ENCODE measurements at regions not wholly inside any gene's neighbourhood (a gene's known extent, or its start where the extent isn't known, plus 50 kb on each side); places are given as distances from the start of the nearest gene placed in this dataset.

DNA sequence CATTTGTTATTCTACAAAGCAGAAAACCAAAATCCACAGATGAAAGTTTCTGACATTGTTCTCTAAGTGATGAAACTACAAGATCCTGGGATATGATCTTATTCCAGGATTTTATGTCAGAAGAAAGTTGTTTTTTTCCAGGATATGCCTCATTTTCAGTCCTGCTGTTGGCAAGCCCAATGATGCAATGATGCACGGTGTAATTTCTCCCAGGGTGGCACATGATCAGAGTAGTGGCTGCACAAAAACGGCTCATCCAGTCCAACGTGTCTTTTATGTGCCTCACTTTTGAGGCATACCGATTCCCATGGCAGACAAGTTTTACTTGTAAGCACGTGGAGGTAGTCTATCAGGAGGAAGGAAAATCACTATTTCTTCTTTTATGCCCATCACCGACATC, 302.3 kb upstream of the JAG1 start:
- Mint-ChIP-seq H3K4me3 (no peak overlapping the region), H3K36me3 (ENCODE audit: low read depth) (no peaks in the 10 kb centered on the region), H3K9me3 (peaks cover 6% of the 10 kb centered on the region), H3K27me3 (no peaks in the 10 kb centered on the region), H3K27ac (no peak overlapping the region), H3K4me1 (ENCODE audit: low read depth) (no peaks in the 10 kb centered on the region)
- no peak for DNase-seq

DNA sequence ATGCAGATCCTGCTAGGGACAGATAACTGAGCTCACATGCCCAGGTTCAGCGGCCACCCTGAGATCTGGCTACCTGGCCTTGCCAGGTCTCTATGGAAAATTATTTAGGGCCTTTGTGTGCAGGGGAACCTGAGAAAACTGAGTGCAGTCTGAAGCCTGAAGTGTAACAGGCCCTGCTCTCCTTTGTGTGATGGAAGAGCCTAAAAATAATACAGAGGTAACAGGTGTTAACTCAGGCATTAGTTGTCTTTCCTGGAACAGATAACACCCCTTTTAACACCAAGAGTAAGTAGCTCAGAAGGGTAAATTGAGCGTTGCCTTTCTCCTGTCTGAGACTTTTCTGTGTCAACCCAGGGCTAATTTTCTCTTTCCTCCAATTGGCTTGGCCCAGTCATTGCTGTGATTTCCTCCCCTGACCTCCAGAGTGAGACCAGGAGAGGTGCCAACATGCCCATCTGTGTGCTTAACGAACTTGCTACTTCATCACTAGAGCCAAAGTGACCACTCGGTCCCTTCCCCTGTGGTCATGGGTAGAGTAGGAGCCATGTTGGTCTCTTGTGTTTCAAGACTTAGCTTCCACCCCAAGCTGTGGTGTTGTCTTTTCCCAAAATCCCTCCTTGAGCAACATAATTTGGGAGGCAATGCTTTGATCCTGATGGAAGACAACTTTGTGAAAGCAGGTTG, 304.4 kb upstream of the JAG1 start:
- H3K27me3 Mint-ChIP-seq, result no peaks in the 10 kb centered on the region
- H3K4me1 Mint-ChIP-seq (ENCODE audit: low read depth), result no peaks in the 10 kb centered on the region
- no peak overlapping the region for H3K4me3 Mint-ChIP-seq
- H3K27ac Mint-ChIP-seq, result no peak overlapping the region
- DNase-seq, result no peak
- peaks cover 6% of the 10 kb centered on the region for H3K9me3 Mint-ChIP-seq
- no peaks in the 10 kb centered on the region for H3K36me3 Mint-ChIP-seq (ENCODE audit: low read depth)

DNA sequence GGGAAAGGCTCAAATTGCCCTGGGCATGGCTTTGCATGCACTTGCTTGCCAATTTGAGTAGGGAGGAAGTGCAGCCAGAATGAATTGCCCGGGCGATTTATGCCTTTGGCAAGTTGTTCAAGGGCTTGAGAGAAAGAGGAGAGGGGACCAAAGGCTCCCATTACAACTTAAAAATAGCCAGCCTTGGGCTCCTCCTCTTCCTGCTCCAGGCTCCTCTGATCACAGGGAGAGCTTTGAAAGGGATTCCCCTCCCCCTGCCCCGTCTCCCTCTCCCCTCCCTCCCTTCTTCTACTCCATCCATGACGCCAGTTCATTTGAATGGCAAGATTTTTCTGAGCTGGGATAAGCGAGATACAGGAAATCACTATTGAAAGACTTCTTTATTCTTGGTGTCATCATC, 304.9 kb upstream of the JAG1 start:
- no peaks in the 10 kb centered on the region for H3K36me3 Mint-ChIP-seq (ENCODE audit: low read depth)
- H3K4me1 Mint-ChIP-seq (ENCODE audit: low read depth), result no peaks in the 10 kb centered on the region
- H3K27ac Mint-ChIP-seq, result no peak overlapping the region
- no peak overlapping the region for H3K4me3 Mint-ChIP-seq
- H3K27me3 Mint-ChIP-seq, result no peaks in the 10 kb centered on the region
- DNase-seq, result no peak
- H3K9me3 Mint-ChIP-seq, result peaks cover 5% of the 10 kb centered on the region

DNA sequence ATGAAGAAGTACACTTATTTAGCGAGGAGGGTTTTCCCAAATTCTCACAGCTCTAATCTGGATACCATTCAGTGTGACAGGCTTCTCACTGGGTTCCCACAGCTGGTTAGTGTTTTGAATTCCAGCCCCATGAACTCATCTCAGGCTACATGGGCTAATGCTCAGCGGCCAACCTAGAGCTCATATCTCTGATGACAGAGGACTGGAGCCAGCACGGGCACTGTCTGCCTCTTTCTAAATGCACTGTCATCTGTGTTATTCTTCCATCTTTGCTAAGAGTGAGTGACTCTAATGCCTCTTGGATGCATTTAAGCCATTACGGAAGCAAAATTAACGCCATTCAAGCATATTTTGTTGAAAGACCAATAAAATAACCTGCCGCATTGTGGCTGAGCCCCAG, 308.9 kb upstream of the JAG1 start:
- Mint-ChIP-seq H3K9me3 (no peaks in the 10 kb centered on the region), H3K27ac (no peak overlapping the region), H3K36me3 (ENCODE audit: low read depth) (no peaks in the 10 kb centered on the region), H3K27me3 (no peaks in the 10 kb centered on the region), H3K4me1 (ENCODE audit: low read depth) (no peaks in the 10 kb centered on the region), H3K4me3 (no peak overlapping the region)
- no peak for DNase-seq

DNA sequence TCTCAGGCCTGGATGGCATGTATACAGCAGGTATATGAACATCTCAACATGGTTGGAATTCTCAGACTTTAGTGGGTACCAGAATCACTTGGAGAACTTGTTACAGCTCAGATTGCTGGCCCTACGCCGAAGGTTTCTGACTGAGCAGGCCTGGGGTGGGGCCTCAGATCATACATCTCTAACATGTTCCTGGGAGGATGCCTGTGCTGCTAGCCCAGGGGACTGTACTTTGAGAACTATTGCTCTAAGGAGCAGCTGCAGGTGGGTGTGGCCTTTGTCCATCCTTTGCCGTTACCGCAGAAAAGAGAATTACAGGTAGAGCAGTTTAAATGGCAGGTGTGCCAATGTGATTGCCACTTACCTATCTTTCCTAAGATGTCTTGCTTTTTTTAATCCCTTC, 310.5 kb upstream of the JAG1 start:
- no peaks in the 10 kb centered on the region for H3K27me3 Mint-ChIP-seq
- H3K4me1 Mint-ChIP-seq (ENCODE audit: low read depth), result no peaks in the 10 kb centered on the region
- H3K36me3 Mint-ChIP-seq (ENCODE audit: low read depth), result no peaks in the 10 kb centered on the region
- DNase-seq, result no peak
- no peak overlapping the region for H3K27ac Mint-ChIP-seq
- no peaks in the 10 kb centered on the region for H3K9me3 Mint-ChIP-seq
- no peak overlapping the region for H3K4me3 Mint-ChIP-seq

DNA sequence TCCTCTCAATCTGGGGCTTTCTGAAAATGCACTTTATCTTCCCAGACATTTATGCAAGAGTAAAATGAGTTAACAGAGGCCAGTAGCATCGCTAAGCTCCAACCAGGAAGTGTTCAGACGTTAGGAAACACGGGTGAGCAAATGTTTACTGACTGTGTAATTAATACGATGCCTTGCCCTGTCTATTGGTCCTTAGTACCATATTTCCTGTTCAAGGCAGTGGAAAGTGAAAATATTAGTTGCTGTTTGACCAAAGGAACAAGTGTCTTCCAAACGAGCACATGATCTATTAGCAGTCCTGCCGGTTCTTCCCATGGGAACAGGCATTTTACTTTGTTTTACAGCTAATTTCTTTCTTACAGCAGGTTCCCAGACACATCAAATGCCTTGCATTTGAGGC, 311.1 kb upstream of the JAG1 start:
- Mint-ChIP-seq H3K4me3 (no peak overlapping the region), H3K27me3 (no peaks in the 10 kb centered on the region), H3K4me1 (ENCODE audit: low read depth) (no peaks in the 10 kb centered on the region), H3K27ac (no peak overlapping the region), H3K36me3 (ENCODE audit: low read depth) (no peaks in the 10 kb centered on the region), H3K9me3 (no peaks in the 10 kb centered on the region)
- no peak for DNase-seq

DNA sequence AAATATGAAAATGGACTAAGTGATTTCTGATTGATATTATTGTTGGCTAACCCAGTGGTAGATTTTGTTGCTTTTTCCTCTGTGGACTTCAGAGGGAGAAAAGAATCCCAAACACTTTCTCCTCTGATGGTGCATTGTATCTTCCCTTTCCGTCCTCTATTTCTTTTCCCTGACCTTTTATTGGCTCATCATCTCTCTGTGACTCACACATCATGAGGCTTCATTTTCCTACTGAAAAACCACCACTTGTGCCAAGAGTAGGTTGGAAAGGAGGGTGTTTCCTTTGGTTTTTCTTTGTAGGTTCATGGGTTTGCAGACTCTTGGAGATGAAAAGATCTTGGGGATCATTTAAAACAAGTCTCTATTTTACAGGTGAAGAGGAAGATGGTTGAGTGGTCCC, 311.7 kb upstream of the JAG1 start:
- H3K4me1 Mint-ChIP-seq (ENCODE audit: low read depth), result no peaks in the 10 kb centered on the region
- H3K9me3 Mint-ChIP-seq, result no peaks in the 10 kb centered on the region
- H3K27me3 Mint-ChIP-seq, result no peaks in the 10 kb centered on the region
- H3K4me3 Mint-ChIP-seq, result no peak overlapping the region
- no peaks in the 10 kb centered on the region for H3K36me3 Mint-ChIP-seq (ENCODE audit: low read depth)
- no peak for DNase-seq
- no peak overlapping the region for H3K27ac Mint-ChIP-seq

DNA sequence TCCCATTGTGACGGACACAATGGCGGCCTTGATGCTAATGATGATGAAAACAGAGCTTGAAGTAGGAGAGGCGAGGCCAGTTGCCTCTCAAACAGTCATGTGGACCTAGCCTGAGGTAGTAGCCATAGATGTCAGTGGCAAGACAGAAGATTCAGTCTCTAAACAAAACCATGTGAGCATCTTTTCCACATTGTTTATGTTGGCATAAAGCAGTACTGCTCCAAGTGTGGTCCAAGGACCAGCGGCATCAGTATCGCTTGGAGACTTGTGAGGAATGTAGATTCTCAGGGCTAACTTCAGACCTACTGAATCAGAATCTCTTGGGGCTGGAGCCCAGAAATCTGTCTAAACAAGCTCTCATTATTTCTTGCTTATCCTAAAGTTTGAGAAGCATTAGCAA, 312.8 kb upstream of the JAG1 start:
- Mint-ChIP-seq H3K27me3 (no peaks in the 10 kb centered on the region), H3K27ac (no peak overlapping the region), H3K4me3 (no peak overlapping the region), H3K9me3 (no peaks in the 10 kb centered on the region), H3K36me3 (ENCODE audit: low read depth) (no peaks in the 10 kb centered on the region), H3K4me1 (ENCODE audit: low read depth) (no peaks in the 10 kb centered on the region)
- DNase-seq, result no peak

DNA sequence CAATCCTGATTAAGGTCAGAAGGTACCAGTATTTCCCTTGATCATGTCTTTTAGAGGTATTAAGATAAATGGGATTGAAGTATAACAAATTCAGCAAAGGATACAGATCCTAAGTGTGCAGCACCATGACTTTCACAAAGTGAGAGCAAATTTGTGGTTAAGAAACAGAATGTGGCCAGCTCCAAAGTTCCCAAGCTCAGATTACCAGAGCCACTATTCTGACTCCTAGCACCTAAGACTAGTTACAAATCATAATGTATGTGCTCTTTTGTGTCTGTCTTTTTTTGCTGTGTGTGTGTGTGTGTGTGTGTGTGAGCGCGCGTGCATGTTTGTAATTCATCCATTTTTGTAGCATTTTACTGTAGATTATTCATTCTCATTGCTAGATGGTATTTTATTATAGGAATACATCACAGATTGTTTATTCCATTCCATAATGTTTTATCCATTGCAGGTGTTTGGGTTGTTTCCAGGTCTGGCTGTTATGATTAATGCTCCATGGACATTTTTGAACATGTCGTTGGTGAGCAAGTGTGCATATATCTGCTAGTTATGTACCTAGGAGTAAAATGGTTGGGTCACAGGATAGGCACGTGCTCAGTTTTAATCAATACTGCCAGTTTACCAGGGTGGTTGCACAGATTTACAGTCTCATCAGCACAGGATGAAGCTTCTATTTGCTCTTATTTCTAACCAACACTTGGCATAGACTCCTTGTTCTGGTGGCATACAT, 314.0 kb upstream of the JAG1 start:
- Mint-ChIP-seq H3K4me3 (no peak overlapping the region), H3K4me1 (ENCODE audit: low read depth) (no peaks in the 10 kb centered on the region), H3K9me3 (no peaks in the 10 kb centered on the region), H3K27ac (no peak overlapping the region), H3K36me3 (ENCODE audit: low read depth) (no peaks in the 10 kb centered on the region), H3K27me3 (no peaks in the 10 kb centered on the region)
- DNase-seq, result no peak

DNA sequence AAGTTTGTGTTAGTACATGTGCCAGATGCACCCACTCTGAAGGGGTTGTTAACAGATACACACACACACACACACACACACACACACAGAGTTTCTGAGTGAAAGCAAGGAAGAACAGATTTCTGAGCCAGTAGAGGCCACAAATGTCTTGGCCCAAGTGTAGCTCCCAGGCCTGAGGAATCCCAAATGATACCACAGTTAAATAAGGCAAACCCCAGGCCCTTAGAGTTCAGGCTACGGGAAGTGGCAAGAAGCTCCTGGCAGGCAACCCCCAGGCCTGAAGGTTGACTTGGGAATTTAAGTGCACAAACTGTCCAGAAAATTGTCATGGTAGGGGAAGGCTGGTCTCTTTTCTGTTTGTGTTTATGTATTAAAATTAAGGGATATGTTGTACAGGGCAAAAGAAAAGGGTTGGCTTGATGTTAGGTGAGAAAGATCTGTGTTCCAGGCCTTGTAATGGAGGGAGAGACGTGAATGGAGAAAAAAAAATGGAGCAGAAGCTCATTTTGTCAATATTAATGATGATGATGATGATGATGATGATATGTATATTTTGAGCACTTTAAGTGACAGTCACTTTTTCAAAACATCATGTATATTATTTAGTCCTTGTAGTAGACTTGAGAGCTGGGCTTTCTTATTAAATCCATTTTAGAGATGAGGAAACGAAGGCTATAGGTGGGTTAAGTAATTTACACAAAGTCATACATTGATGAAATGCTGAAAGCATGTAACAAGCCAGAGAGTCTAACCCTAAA, 317.0 kb upstream of the JAG1 start:
- Mint-ChIP-seq H3K4me1 (ENCODE audit: low read depth) (no peaks in the 10 kb centered on the region), H3K4me3 (no peak overlapping the region), H3K9me3 (no peaks in the 10 kb centered on the region), H3K36me3 (ENCODE audit: low read depth) (no peaks in the 10 kb centered on the region), H3K27ac (no peak overlapping the region), H3K27me3 (no peaks in the 10 kb centered on the region)
- no peak for DNase-seq

DNA sequence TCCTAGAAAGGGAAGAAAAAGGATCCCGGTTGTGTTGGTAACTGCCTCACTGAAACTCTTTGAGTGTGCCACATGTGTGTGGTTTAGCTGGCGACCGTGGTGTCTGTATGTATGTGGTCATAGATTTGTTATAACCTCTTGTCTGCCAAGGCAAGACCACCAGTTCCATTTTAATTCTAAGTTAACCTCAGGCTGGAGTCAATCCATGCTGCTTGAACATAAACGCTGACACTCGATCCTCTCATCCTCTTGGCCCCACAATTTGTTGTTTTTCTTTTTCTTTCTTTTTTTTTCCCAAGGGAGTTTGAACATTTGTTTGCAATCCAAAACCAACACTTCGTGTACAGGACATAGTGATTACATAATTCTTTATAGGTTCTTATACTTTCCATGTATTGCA, 318.9 kb upstream of the JAG1 start:
- no peaks in the 10 kb centered on the region for H3K36me3 Mint-ChIP-seq (ENCODE audit: low read depth)
- no peaks in the 10 kb centered on the region for H3K9me3 Mint-ChIP-seq
- no peaks in the 10 kb centered on the region for H3K27me3 Mint-ChIP-seq
- H3K4me3 Mint-ChIP-seq, result no peak overlapping the region
- no peak for DNase-seq
- no peak overlapping the region for H3K27ac Mint-ChIP-seq
- no peaks in the 10 kb centered on the region for H3K4me1 Mint-ChIP-seq (ENCODE audit: low read depth)

DNA sequence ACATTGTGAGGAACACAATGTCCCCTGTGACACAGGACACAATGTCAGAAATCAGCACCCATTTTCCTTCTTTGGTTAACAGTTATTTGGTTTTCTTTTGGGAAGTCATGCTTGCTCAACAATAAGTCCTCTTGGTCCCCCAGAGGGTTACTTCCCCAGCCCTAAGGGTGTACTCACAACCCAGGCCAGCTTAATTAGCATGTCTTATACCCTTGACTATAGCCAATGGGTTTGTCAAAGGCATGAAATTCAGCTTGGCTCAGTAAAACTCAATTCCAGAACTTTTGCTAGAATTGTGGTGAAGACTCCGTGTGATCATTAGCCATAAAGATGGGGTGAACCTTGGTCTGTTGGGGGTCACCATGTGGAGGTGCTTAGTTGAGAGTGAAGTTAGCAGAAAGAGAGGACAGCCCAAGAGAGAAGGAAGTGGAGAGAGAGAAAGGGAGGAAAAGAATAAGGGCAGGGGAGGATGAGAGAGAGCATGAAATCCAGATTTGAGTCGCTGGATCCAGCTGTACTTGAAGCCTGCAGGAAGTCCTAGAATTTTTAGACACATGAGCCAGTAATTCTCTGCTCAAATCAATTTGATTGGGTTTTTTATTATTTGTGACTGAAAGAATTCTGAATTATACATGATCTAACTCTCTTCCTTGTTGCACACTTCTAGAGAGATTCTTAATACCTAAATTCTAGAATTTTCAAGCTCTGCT, 321.3 kb upstream of the JAG1 start:
- Mint-ChIP-seq H3K4me3 (no peak overlapping the region), H3K4me1 (ENCODE audit: low read depth) (no peaks in the 10 kb centered on the region), H3K36me3 (ENCODE audit: low read depth) (no peaks in the 10 kb centered on the region), H3K27ac (no peak overlapping the region), H3K27me3 (no peaks in the 10 kb centered on the region), H3K9me3 (no peaks in the 10 kb centered on the region)
- DNase-seq, result no peak

DNA sequence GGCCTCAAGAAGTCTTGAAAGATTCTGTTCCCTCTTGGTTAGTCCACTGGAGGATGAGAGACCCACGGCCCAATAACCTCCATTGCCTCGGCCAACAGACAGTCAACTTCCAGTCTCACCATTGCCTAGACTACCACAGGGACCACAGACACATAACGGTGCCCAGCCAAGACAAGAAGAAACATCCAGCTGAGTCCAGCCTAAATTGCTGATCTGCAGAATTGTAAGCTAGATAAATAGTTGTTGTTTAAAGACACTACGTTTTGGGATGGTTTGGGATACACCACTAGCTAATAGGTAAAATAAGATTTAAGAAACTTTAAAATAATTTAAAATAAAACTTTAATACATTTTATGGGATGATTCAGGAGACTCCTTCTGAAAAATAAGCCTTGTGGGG, 324.7 kb upstream of the JAG1 start:
- DNase-seq, result no peak
- no peaks in the 10 kb centered on the region for H3K9me3 Mint-ChIP-seq
- H3K27me3 Mint-ChIP-seq, result no peaks in the 10 kb centered on the region
- H3K4me1 Mint-ChIP-seq (ENCODE audit: low read depth), result no peaks in the 10 kb centered on the region
- no peak overlapping the region for H3K4me3 Mint-ChIP-seq
- H3K36me3 Mint-ChIP-seq (ENCODE audit: low read depth), result no peaks in the 10 kb centered on the region
- no peak overlapping the region for H3K27ac Mint-ChIP-seq

DNA sequence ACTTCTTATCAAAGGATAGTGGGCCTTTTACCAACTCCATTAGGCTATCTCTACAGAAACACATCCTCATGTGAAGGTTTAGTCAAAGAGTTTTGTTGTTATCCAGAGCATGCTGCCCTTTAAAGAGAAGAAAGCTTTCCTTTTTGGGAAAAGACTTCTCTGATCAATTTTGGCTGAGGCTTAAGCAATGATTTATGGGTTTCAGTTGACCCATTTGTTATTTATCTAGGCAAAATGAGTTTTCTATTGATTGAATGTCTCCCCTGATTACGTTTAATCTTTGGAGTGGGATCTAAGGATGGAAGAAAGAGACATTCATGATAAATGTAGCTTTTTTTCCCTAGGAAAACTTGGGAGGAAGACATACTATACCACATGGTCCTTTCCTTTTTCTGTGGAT, 326.6 kb upstream of the JAG1 start:
- H3K27me3 Mint-ChIP-seq, result no peaks in the 10 kb centered on the region
- H3K4me3 Mint-ChIP-seq, result no peak overlapping the region
- H3K27ac Mint-ChIP-seq, result no peak overlapping the region
- no peaks in the 10 kb centered on the region for H3K4me1 Mint-ChIP-seq (ENCODE audit: low read depth)
- no peaks in the 10 kb centered on the region for H3K36me3 Mint-ChIP-seq (ENCODE audit: low read depth)
- no peaks in the 10 kb centered on the region for H3K9me3 Mint-ChIP-seq
- DNase-seq, result no peak

DNA sequence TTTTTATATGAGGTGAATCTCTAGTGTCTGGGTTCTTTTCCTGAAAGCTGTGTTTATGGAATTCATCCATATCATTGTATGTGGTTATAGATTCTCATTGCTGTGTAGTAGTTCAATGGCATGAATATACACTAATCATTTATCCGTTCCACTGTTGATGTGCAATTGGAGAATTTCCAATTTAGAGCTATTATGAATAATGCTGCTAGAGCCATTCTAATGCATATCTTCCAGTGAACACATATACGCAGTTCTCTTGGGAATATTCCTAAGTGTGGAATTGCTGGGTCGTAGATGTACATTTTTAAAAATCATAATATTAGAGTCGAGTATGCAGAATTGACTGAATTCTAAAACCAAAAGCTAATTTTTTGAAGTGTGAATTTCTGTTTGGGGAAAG, 327.5 kb upstream of the JAG1 start:
- H3K9me3 Mint-ChIP-seq, result peaks cover 2% of the 10 kb centered on the region
- H3K4me3 Mint-ChIP-seq, result no peak overlapping the region
- H3K27me3 Mint-ChIP-seq, result no peaks in the 10 kb centered on the region
- H3K27ac Mint-ChIP-seq, result no peak overlapping the region
- H3K4me1 Mint-ChIP-seq (ENCODE audit: low read depth), result no peaks in the 10 kb centered on the region
- no peaks in the 10 kb centered on the region for H3K36me3 Mint-ChIP-seq (ENCODE audit: low read depth)
- DNase-seq, result no peak
